ENCODE measurements at regions not wholly inside any gene's neighbourhood (a gene's known extent, or its start where the extent isn't known, plus 50 kb on each side); places are given as distances from the start of the nearest gene placed in this dataset.

DNA sequence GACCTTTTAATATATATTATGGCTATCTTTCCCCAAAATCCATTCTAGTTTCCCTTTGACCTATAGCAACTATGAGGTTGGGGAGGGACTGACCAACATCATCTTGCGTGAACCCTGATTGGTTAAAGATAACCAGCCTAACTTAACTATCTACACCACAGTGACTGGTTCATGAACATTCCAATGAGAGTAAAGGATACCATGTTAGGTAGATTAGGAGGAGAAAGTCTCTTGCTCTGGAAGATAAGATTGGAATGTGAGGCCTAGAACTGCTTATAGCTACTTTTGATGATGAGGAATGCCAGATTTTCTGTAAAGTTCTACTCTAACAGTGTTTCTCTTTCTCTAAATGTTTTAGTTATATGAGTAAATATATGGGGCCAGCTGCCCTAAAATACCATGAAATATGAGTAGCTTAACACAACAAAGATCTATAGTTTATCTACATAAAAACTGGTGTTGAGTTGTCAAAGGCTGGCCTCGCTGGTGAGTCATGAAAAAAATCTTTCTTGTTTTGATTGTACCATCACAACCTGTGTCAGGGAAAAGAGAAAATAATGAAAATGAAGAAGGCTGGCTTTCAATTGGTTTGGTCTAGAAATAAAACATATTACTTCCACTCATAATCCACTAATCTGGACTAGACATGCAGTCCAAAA is 481.4 kb downstream of the NSUN3 start:
- TF ChIP-seq YY1 (IDR thresholded peaks at IDR 0.05; ENCODE audit: insufficient read depth, insufficient read length) (no peak), ZNF274 (IDR thresholded peaks at IDR 0.05; ENCODE audit: low read depth, low read length) (no peak)
